Right lobe of liver (tissue), 4 donors: ENCODE measurements at regions not wholly inside any gene's neighbourhood (a gene's known extent, or its start where the extent isn't known, plus 50 kb on each side); places are given as distances from the start of the nearest gene placed in this dataset.

Experiments
- POLR2A ChIP-seq: fragments of 450-650 bp; IDR thresholded peaks from one replicate; pipeline ENCODE4 v1.6.1; 2017; ENCODE audit warnings: antibody characterized with exemption, mild to moderate bottlenecking
- TF ChIP-seq, protein P1 (sequence below), 4 donors: fragments of 200-600 bp in 3 of 4; fragments of 450-650 bp in 1 of 4; IDR thresholded peaks; one replicate each; pipeline versions ENCODE4 v1.5.1 to v1.8.0; 2016 to 2022; ENCODE audit warnings: antibody characterized with exemption in 4 of 4, mild to moderate bottlenecking in 2 of 4
- donor health status: DM: no; HTN: no; CAD: no.
- donor health status: DM: no; HTN: no; CAD: no.
- donor health status: DM: no; HTN: yes; CAD: no.

DNA sequence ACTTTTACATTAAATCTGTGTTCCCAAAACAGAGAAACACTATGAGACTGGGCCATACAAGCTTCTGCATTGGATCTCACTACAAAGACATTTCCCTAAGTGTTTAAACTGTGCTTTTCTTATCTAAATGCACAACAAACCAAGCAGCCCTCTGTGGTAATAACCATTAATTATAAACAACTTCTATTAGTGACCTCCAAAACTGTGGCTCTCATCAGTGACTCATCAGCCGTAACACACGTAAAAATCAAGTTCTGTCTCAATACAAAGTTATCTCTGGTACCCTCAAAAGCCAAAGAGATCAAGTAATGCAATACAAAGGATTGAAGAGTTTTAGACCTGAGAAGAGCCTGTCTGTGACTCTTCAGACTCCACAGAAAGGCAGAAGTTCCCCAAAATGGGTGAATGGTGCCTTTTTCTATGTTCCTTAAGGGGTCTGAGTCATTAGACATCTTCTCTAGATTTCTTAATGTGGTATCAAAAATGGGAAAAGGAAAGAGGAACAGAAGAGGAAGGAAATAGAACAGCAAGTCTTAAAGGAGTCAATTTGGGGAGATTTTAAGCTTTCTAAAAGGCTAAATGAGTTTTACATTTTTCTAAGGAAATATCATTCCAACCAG lies 189.8 kb upstream of the PPP1R2C start:
- TF ChIP-seq, protein P1, sequence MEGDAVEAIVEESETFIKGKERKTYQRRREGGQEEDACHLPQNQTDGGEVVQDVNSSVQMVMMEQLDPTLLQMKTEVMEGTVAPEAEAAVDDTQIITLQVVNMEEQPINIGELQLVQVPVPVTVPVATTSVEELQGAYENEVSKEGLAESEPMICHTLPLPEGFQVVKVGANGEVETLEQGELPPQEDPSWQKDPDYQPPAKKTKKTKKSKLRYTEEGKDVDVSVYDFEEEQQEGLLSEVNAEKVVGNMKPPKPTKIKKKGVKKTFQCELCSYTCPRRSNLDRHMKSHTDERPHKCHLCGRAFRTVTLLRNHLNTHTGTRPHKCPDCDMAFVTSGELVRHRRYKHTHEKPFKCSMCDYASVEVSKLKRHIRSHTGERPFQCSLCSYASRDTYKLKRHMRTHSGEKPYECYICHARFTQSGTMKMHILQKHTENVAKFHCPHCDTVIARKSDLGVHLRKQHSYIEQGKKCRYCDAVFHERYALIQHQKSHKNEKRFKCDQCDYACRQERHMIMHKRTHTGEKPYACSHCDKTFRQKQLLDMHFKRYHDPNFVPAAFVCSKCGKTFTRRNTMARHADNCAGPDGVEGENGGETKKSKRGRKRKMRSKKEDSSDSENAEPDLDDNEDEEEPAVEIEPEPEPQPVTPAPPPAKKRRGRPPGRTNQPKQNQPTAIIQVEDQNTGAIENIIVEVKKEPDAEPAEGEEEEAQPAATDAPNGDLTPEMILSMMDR (IDR thresholded peaks at IDR 0.05) = no peak
- TF ChIP-seq POLR2A = no peak
